NCI-H2227 treated with DMSO at 0.1 percent for 48 hours (cell line): ENCODE measurements at regions not wholly inside any gene's neighbourhood (a gene's known extent, or its start where the extent isn't known, plus 50 kb on each side); places are given as distances from the start of the nearest gene placed in this dataset.

Experiments used
- DNase-seq: peaks from one replicate; lab custom pipeline; 2025; lab: John Stamatoyannopoulos, UW

GRCh38 chr5:103346162-103346748, 87.7 kb downstream of the MACIR start:
- DNase-seq = no peak

GRCh38 chr5:103345461-103345860, 86.9 kb downstream of the MACIR start:
- no peak for DNase-seq

DNA sequence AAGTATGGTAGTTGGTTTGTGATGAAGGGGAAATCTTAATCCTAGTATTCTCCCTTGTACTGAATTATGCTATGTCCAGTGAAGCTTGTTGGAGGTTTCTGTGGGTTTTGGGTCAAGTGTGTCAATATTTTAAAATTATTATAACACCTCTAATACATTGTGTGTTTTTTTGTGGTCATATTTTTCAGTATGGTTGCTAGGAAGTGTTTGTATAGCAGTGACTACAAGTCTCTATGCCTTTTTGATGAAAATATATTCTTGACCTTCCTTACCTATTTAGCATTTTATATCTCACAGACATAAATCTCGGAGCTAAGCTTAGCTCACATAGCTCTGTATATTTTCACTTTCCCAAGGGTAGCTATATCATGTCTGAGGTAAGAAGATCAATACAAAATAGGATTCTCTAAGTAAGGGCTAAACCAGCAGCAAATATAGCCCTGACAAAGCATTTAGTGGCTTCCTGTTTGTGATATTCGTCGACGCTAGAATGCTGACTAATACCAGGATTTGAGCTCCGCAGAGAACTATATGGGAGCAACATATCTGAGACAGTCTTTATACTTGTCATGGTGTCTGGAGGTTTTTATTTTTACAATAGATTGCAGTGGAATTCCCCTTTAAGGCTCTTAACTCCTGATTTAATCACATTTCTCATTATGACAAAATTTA, 82.3 kb downstream of the MACIR start:
- DNase-seq = no peak

GRCh38 chr5:103340132-103340531, 81.6 kb downstream of the MACIR start:
- no peak for DNase-seq

DNA sequence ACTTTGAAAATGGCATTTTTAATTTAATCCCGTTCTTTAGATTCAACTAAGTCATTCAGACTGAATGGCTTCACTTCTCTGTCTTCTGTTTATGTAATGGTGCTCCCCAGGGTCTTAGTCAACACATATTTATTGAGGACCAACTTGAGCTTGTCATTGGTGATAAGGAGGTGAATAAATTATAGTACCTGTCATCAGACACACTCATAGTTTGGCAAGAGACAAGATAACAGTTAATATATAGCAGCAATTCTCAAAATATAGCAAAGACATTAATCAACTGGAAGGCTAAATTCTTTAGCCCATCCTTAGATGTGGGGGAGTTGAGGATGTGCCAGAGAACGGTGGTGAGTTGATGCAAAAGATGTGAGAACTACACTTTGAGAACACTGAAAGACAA, 78.4 kb downstream of the MACIR start:
- DNase-seq = no peak

DNA sequence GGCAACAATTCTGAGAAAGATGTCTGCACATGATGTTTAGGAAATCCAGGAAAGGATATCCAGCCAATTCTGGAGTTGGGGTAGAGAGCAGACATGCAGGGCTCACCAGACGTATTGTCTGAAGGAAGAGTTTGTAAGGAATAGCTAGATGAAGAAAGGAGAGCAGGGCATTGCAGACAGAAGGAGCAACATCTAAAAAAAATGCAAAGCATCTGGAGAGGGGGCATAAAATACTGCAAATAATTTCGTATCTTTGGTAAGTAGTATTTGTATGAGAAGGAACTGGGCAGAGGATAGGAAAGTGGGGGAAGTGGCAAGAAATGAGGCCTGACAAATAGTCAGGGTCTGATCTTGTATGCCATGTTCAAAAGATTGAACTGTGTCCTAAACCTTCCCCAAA, 74.8 kb downstream of the MACIR start:
- no peak for DNase-seq

DNA sequence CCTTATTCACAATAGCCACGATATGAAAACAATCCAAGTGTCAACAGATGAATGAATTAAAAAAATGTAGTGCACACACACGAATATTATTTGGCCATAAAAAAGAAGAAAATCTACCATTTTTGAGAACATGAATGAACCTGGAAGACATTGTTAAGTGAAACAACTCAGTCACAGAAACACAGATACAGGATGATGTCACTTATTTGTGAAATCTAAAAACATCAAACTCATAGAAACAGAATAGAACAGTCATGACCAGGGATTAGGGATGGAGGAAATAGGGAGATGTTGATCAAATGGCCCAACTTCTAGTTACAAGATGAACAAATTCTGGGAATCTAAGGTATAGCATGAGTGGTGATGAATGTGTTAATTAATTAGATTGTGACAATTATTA, 72.3 kb downstream of the MACIR start:
- DNase-seq = no peak
